GM12865 (cell line): ENCODE measurements at regions not wholly inside any gene's neighbourhood (a gene's known extent, or its start where the extent isn't known, plus 50 kb on each side); places are given as distances from the start of the nearest gene placed in this dataset.

Source experiments
- DNase-seq: peaks from one replicate; pipeline ENCODE4 v3.0.0; 2010; ENCODE audit warnings: low read depth
- H3K4me3 ChIP-seq: 2 replicates; pipeline ENCODE4 v1.5.1; 2011; ENCODE audit warnings: mild to moderate bottlenecking, low read depth, low read length, control low read depth
- CTCF ChIP-seq: IDR thresholded peaks from 2 replicates; pipeline ENCODE4 v1.5.1; 2011; ENCODE audit warnings: low read length, control low read depth, low read depth, inconsistent platforms; ENCODE audit not compliant: insufficient read depth; ENCODE audit errors: missing control alignments

DNA sequence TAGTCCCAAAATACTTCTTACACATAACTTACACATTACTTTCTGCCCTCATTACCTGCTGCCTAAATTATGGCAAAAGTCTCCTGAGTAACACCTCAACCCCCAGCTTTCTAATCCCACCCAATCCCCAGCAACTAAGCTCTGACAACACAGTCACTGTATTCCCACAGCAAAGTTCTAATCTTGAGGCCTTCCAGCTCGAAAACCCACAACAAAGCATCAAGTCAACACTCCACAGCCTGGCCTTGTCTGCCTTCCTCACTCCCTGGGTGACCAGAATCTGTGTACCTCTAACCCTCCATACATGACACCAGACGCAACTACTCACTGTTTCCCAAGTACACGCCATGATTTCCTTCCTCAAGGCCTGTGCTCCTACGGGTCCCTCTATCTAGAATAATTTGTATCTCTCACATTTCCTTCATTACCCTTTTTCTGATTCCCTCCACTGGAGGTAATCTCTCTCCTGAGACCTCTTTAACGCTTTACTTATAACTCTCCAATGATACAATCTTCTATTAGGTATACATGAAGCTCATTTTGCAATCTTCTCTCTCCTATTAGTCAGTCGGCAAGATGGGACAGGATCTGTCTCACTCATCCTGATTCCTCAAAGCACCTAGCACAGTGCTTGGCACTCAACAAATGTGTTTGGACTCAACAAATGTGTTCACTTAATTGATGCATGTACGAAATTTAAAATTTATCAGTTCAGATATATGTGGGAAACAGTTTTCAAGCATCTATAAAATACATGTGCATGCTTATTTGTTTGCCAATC, 87.6 kb upstream of the DOCK9 start:
- no peak for TF ChIP-seq CTCF
- DNase-seq = no peak
- no peak overlapping the region for H3K4me3 ChIP-seq

DNA sequence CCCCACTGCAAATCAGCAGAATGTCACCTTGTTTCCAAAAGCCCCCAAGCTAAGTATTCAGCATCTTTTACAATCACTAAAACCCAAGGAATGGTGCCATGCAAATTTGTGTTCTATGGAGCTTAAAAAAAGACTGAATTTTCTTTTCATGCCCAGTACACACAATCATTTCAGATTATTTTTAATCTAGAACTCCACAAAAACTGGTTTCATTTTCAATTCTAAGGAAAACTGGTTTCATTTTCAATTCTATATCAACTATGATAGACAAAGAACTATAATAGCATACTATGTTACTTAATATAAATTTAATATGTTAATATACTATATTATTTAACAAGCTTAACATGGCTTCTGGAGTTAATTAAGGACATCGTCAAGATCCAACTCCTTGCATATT, 88.4 kb upstream of the DOCK9 start:
- no peak overlapping the region for H3K4me3 ChIP-seq

GRCh38 chr13:99067159-99067985, 89.5 kb upstream of the DOCK9 start:
- DNase-seq = no peak
- no peak overlapping the region for H3K4me3 ChIP-seq
- TF ChIP-seq CTCF = no peak

More for the DNA sequence above, 88.4 kb upstream of the DOCK9 start:
- no peak for DNase-seq
- TF ChIP-seq CTCF = no peak

DNA sequence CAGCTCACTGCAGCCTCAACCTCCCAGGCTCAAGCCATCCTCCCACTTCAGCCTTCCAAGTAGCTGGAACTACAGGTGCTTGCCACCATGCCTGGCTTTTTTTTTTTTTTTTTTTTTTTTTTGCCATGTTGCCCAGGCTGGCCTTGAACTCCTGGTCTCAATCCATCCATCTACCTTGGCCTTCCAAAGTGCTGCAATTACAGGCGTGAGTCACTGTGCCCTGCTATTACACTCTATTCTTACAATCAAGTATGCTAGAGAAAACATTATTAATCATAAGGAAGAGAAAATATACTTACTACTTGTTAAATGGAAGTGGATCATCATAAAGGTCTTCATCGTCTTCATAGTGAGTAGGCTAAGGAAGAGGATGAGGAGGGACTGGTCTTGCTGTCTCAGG, 93.3 kb upstream of the DOCK9 start:
- no peak overlapping the region for H3K4me3 ChIP-seq
- DNase-seq = no peak
- TF ChIP-seq CTCF = no peak

DNA sequence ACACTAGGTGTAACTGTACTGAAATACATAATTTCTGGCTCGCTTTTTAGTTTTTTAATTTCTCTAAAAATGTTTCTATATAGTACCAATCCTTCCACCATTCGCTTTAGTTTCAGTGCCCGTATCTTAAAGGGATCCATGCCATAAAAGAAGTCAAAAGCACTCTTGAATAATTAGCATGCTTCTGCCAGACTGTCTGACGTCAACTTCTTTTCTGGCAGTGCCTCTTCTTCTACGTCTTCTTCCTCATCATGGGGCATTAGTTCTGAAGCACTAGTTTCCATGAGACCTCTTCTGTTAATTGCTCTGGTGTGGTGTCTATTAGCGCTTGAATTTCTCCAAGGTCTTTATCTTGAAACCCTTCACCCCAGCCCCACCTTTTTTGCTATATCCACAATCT, 93.8 kb upstream of the DOCK9 start:
- no peak for TF ChIP-seq CTCF
- H3K4me3 ChIP-seq = no peak overlapping the region
- DNase-seq = no peak

GRCh38 chr13:99072356-99072755, 94.5 kb upstream of the DOCK9 start:
- no peak overlapping the region for H3K4me3 ChIP-seq
- DNase-seq = no peak
- TF ChIP-seq CTCF = no peak
